Stomach (tissue), 4 donors: ENCODE measurements at regions not wholly inside any gene's neighbourhood (a gene's known extent, or its start where the extent isn't known, plus 50 kb on each side); places are given as distances from the start of the nearest gene placed in this dataset.

ENCODE experiments used
- EP300 ChIP-seq: sonication (generic); formaldehyde crosslinking; IDR thresholded peaks from one replicate; pipeline ENCODE4 v1.6.1; 2017; ENCODE audit warnings: antibody characterized with exemption
- POLR2A ChIP-seq, 4 donors: fragments of 450-650 bp; IDR thresholded peaks; one replicate each; pipeline ENCODE4 v1.6.1; 2016; ENCODE audit warnings: antibody characterized with exemption in 4 of 4, control low read depth in 2 of 4, mild to moderate bottlenecking in 1 of 4, moderate library complexity in 1 of 4
- POLR2AphosphoS5 ChIP-seq, 3 donors: sonication (generic); formaldehyde crosslinking; IDR thresholded peaks; one replicate each; pipeline ENCODE4 v1.6.1; 2016; ENCODE audit warnings: antibody characterized with exemption in 3 of 3
- TF ChIP-seq, protein P1 (sequence below), 7 experiments: fragments of 450-650 bp in 4 of 7; fragments of 200-600 bp in 3 of 7; sonication (generic) in 3 of 7; IDR thresholded peaks; one replicate each; pipeline ENCODE4 v1.5.1; 2016 to 2019; ENCODE audit warnings: antibody characterized with exemption in 7 of 7, control low read depth in 2 of 7, mild to moderate bottlenecking in 1 of 7

DNA sequence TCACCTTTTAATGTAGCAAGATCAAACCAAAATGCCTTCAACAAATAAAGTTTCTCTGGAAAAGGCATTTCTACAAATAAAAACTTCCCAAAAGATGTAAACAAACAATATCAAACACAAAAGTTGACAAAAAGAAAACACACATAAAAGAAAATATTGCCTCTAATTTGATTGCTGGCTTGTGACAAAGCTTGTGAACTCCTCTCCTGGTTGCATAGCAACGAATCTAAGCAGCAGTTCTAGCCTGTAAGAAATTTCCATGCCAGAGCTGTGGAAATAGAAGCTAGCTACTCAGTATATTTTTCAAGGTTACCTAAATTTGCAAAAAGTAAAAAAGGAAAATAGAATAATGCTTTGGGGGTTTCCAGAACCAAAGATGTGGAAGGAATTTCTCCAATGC is 173.9 kb upstream of the CDK1 start:
- TF ChIP-seq POLR2A (IDR thresholded peaks at IDR 0.05) (no peak), EP300 (no peak), POLR2AphosphoS5 (IDR thresholded peaks at IDR 0.05) (no peak)
- TF ChIP-seq, protein P1, sequence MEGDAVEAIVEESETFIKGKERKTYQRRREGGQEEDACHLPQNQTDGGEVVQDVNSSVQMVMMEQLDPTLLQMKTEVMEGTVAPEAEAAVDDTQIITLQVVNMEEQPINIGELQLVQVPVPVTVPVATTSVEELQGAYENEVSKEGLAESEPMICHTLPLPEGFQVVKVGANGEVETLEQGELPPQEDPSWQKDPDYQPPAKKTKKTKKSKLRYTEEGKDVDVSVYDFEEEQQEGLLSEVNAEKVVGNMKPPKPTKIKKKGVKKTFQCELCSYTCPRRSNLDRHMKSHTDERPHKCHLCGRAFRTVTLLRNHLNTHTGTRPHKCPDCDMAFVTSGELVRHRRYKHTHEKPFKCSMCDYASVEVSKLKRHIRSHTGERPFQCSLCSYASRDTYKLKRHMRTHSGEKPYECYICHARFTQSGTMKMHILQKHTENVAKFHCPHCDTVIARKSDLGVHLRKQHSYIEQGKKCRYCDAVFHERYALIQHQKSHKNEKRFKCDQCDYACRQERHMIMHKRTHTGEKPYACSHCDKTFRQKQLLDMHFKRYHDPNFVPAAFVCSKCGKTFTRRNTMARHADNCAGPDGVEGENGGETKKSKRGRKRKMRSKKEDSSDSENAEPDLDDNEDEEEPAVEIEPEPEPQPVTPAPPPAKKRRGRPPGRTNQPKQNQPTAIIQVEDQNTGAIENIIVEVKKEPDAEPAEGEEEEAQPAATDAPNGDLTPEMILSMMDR (IDR thresholded peaks at IDR 0.05), result no peak
